GM12864 (cell line): ENCODE measurements at regions not wholly inside any gene's neighbourhood (a gene's known extent, or its start where the extent isn't known, plus 50 kb on each side); places are given as distances from the start of the nearest gene placed in this dataset.

Source experiments
- DNase-seq: peaks from one replicate; pipeline ENCODE4 v3.0.0-alpha.2; 2011; ENCODE audit warnings: low read depth
- H3K4me3 ChIP-seq: 2 replicates; pipeline ENCODE4 v1.5.1; 2011; ENCODE audit warnings: mild to moderate bottlenecking, low read depth, low read length, control low read depth
- TF ChIP-seq, protein P1 (sequence below): IDR thresholded peaks from 2 replicates; pipeline ENCODE4 v1.5.1; 2011; ENCODE audit warnings: low read depth, mild to moderate bottlenecking, moderate library complexity, low read length, control low read depth, inconsistent platforms; ENCODE audit errors: missing control alignments

DNA sequence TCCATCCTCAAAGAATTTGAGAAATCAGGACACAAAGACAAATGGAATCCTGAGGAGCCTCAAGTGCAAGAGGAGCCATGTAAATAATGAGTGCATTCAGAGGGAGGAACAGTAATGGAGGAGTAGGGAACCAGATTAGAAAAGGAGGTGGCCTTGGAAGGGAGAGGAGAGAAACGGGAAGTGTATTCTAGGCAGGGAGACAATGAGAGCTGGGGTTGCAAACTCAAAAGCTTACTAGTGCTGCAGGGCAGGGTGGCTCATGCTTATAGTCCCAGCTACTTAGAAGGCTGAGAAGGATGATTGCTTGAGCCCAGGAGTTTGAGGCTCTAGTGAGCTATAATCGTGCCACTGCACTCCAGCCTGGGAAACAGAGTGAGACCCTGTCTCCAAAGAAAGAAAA lies 113.2 kb upstream of the LSM6 start:
- H3K4me3 ChIP-seq, result no peak overlapping the region
- TF ChIP-seq, protein P1, sequence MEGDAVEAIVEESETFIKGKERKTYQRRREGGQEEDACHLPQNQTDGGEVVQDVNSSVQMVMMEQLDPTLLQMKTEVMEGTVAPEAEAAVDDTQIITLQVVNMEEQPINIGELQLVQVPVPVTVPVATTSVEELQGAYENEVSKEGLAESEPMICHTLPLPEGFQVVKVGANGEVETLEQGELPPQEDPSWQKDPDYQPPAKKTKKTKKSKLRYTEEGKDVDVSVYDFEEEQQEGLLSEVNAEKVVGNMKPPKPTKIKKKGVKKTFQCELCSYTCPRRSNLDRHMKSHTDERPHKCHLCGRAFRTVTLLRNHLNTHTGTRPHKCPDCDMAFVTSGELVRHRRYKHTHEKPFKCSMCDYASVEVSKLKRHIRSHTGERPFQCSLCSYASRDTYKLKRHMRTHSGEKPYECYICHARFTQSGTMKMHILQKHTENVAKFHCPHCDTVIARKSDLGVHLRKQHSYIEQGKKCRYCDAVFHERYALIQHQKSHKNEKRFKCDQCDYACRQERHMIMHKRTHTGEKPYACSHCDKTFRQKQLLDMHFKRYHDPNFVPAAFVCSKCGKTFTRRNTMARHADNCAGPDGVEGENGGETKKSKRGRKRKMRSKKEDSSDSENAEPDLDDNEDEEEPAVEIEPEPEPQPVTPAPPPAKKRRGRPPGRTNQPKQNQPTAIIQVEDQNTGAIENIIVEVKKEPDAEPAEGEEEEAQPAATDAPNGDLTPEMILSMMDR, result no peak
- no peak for DNase-seq

DNA sequence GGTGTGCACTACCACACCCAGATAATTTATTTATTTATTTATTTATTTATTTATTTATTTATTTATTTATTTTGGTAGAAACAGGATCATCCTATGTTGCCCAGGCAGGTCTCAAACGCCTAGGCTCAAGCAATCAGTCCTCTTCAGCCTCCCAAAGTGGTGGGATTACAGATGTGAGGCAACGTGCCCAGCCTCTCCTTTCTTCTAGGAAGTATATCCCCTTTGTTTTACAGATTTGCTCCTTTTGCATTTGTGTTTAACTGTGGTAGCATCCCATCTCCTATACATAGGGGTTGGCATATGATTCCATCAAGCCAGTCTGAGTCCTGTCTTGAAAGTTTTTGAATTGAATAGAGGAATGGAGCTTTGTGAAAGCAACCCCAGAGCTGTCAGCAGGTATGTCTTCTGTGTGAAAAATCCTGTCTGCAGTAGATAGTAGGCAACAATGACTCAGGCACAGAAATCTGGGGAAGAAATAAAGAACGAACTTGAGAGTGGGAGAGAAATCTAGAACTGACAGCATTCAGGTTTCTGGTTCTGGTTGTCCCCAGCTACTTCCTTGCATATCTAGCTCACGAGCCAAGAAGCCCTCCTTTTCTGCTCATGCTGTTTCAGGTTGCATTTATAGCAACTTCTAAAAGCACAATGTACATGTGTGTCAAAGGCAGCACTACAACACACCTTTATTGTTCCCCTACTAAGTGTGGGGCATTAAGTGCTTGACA lies 113.7 kb upstream of the LSM6 start:
- H3K4me3 ChIP-seq, result no peak overlapping the region
- TF ChIP-seq, protein P1, result no peak
- DNase-seq, result no peak

DNA sequence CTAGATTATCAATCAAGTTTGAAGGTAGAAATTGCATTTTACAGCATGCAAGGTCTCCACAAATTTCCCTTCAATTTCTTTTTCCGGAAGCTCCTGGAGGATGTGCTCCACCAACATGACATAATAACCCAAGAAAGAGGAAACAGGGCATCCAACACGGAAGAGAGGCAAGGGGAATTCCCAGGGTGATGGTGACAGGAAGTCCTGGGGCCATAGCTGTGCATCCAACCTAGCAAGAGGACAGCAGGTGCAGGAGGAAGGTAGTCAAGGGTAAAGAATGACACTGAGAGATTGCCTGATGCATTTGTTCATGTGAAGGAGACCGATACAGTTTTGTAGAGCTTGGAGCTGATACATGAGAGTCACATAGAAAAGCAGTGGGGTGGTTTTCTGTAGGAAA lies 115.7 kb upstream of the LSM6 start:
- H3K4me3 ChIP-seq, result no peak overlapping the region; the same call in 1 of the 2 replicates
- TF ChIP-seq, protein P1, result no peak
- peak; percentile 92 for DNase-seq

DNA sequence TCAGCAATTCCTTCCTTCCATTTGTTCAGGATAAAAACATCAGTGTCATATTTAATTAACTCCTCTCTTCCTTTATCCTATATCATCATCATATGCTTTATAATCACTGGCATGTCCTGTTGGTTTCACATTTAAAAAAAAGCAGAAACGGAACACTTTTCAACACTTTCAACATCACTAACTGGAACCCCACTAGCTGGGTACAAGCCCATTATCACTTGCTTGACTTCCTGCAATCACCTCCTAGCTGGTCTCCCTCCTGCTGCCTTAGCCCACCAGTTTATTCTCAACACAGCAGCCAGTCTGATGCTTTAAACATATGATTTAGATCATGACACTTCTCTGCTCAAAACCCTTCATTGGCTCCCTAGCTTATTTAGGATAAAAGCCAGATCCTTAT lies 116.4 kb upstream of the LSM6 start:
- TF ChIP-seq, protein P1, result no peak
- peak overlapping the region; percentile 40; the same call in 1 of the 2 replicates for H3K4me3 ChIP-seq
- no peak for DNase-seq

DNA sequence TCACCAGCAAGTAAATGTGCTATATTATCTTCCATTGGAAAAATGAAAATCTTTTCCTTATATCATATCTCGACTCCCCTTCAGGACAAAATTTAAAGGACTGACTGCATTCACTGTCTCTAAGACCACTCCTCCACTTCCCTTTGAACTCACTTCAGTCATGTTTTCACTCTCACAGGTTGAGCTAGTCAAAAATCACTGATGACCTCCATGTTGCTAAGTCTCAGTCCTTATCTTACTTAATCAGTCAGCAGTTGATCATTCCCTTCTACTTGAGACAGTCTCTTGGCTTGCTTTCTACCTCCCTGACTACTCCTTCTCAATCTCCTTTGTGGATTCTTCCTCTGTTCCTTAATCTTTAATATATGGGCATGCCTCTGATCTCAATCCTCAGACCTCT lies 117.0 kb upstream of the LSM6 start:
- no peak for DNase-seq
- TF ChIP-seq, protein P1, result no peak
- peak overlapping the region; percentile 40; the same call in 1 of the 2 replicates for H3K4me3 ChIP-seq

DNA sequence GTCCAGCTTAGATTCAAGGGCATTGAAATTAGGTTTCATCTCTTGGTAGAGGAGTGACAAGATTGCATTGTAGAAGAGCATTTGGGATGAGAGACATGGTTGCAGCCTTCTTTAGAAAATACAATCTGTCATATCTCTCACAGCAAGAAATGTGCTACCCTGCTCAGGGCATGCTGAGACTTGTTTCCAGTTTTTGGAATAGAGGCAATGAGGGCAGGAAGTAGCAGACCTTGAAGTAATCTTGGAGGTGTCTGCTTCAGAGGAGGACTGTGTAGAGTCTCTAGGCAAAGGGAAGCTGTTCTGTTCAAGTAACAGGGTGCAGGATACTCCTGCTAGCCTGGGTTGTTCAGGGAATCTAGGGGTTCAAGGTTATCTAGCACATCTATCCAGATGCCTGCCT lies 116.1 kb upstream of the ZNF827 start:
- no peak for DNase-seq
- TF ChIP-seq, protein P1, result no peak
- H3K4me3 ChIP-seq, result no peak overlapping the region

DNA sequence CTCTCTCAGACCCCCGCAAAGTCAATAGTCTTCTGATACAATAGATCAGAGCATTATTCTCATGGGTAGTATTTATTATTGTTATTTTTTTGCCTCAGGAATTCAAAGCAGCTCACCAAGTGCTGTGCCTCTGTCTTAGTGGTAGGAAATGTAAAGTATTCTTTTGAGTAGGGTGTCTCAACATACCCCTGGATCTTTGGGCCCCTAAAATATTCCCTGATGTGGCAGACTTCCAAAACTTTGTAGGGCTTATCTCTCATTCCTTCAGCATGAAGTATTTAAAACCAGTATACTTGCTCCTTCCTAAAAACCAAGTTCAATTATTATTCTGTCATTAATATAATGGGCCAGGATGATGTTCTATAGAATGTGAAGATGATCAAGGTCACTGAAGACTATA lies 115.3 kb upstream of the ZNF827 start:
- no peak for DNase-seq
- TF ChIP-seq, protein P1, result no peak
- no peak overlapping the region for H3K4me3 ChIP-seq
